ENCODE measurements at regions not wholly inside any gene's neighbourhood (a gene's known extent, or its start where the extent isn't known, plus 50 kb on each side); places are given as distances from the start of the nearest gene placed in this dataset.

DNA sequence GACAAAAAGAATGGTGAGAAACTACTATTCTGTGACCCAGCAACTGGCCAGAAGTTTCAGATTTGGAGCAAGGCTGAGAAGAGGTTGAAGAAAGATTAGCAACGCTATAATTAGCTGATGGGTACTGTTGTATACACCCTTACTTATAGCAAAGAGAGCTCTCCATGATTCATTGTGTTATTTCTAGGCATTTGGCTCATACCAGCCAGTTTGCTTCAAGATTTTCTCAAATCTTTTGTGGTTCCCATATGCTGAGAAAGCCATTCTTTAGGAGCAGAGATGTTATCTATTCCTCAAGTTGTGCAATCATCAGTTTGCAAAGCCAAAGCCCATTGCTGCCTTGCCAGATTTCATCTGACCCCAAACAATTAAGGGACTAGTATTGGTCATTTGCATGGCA, 179.4 kb downstream of the ETS1 start:
- TF ChIP-seq, protein P1, sequence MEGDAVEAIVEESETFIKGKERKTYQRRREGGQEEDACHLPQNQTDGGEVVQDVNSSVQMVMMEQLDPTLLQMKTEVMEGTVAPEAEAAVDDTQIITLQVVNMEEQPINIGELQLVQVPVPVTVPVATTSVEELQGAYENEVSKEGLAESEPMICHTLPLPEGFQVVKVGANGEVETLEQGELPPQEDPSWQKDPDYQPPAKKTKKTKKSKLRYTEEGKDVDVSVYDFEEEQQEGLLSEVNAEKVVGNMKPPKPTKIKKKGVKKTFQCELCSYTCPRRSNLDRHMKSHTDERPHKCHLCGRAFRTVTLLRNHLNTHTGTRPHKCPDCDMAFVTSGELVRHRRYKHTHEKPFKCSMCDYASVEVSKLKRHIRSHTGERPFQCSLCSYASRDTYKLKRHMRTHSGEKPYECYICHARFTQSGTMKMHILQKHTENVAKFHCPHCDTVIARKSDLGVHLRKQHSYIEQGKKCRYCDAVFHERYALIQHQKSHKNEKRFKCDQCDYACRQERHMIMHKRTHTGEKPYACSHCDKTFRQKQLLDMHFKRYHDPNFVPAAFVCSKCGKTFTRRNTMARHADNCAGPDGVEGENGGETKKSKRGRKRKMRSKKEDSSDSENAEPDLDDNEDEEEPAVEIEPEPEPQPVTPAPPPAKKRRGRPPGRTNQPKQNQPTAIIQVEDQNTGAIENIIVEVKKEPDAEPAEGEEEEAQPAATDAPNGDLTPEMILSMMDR (IDR thresholded peaks at IDR 0.05), result no peak
- TF ChIP-seq POLR2A (IDR thresholded peaks at IDR 0.05), result no peak
- Histone ChIP-seq H3K27me3 (no peaks in the 10 kb centered on the region), H3K4me1 (peaks cover 5% of the 10 kb centered on the region), H3K27ac (no peak overlapping the region), H3K4me3 (no peak overlapping the region), H3K9me3 (no peaks in the 10 kb centered on the region), H3K36me3 (replicated peaks in 1 of 2; ENCODE audit: insufficient read depth in 1 of 2, low read depth in 2 of 2) (no peaks in the 10 kb centered on the region)
- ATAC-seq (no peak), DNase-seq (no peak)
- 82 to 85% methylated on average over 1 of the region's 1 CpG for WGBS, 2 donors
- intact Hi-C loops (cut with DNase I), result no loop called here

DNA sequence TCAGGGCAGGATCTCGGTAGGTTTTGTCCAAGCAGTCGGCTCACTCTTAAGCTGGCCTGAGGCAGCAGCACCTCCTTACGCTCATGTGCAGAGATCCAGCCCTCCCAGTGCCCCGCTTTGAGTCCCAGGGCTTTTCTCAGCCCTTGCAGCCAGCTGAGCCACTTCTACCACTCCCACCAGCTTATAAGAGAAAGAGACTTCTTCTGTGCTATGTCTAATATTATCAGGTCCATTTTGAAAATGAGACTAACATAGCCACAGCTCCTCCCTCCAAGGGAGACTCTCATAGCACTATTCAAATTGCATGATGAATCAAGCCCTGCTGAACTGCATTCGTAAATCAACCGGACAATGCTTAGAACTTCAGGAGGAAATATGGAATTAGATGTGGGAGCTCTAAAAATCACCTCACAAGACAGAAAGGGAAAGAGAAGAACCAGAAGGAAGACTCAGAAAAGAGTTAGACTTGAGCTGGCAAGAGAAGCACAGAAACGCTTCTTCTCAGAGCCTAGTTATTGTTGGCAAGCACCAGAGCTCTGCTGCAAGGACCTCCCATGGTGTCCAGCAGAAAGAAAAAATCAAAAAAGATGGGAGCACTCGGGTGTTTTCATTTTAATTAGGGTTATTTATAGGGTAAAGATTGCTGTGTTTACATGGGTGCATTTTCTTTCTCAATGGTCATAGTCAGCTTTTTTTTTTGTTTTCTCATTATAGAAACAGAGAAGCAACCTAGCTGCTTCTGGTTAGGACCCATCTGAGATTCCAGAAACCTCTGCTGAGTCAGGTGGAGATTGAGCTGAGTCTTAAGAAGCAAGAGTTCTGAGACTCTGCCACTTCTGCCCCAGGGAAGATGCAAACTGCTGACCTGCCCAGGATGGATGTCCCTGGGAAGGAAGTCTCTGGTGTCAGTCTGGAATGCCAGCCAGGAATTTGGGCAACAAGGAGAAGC, 181.4 kb downstream of the ETS1 start:
- ATAC-seq (no peak), DNase-seq (no peak)
- WGBS, 2 donors, result 64% methylated on average over 8 of the region's 8 CpGs
- H3K36me3 ChIP-seq (replicated peaks in 1 of 2; ENCODE audit: insufficient read depth in 1 of 2, low read depth in 2 of 2), result no peaks in the 10 kb centered on the region
- TF ChIP-seq, protein P1 (IDR thresholded peaks at IDR 0.05), result no peak
- TF ChIP-seq POLR2A (IDR thresholded peaks at IDR 0.05), result no peak
- H3K4me3 ChIP-seq, result no peak overlapping the region
- no peaks in the 10 kb centered on the region for H3K4me1 ChIP-seq
- H3K27me3 ChIP-seq, result no peaks in the 10 kb centered on the region
- intact Hi-C loops (cut with DNase I), result no loop called here
- no peaks in the 10 kb centered on the region for H3K9me3 ChIP-seq
- H3K27ac ChIP-seq, result no peak overlapping the region

DNA sequence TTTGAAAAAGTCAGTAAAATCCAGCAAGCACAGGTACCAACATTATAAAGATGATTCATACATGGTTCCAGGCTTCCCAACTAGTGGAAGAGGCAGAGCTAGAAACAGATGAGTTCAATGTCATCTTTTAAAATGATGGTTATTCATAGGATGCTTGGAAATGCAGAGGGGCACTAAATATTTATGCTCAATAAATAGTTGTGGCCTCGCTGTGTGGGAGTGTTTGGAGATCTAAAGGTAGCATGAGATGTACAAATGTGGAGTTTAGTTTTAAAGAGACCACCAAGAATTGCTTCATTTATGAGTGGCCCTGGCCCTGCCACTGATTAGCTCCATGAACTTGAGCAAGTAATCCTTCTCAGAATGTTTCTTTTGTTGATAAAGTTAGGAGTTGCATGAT, 182.2 kb downstream of the ETS1 start:
- no peak for DNase-seq
- Histone ChIP-seq H3K27ac (no peak overlapping the region), H3K27me3 (no peaks in the 10 kb centered on the region), H3K36me3 (replicated peaks in 1 of 2; ENCODE audit: insufficient read depth in 1 of 2, low read depth in 2 of 2) (no peaks in the 10 kb centered on the region), H3K9me3 (no peaks in the 10 kb centered on the region), H3K4me1 (no peaks in the 10 kb centered on the region), H3K4me3 (no peak overlapping the region)
- intact Hi-C loops (cut with DNase I), result no loop called here
- no peak for ATAC-seq
- WGBS, 2 donors, result 94 to 100% methylated on average over 1 of the region's 1 CpG
- TF ChIP-seq, protein P1 (IDR thresholded peaks at IDR 0.05), result no peak
- TF ChIP-seq POLR2A (IDR thresholded peaks at IDR 0.05), result no peak

DNA sequence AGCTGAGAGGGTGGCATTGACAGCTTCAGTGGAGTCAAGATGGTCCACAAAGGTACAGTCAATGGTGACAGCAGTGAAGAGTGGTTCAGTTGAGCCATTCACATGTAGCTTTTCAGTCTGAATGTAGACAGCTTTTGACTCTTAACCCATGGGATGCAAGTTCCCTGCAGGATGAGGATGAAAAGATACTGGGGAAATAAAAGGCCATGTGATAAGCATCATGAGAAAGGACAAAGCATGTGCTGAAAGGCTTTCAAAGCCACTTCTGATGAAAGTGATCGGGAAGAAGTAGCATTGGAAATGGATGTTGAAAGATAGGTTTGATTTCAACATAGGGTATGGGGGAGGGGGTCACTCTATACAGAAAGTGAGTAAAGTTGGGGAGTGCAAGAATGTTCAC, 182.9 kb downstream of the ETS1 start:
- H3K27me3 ChIP-seq, result no peaks in the 10 kb centered on the region
- intact Hi-C loops (cut with DNase I), result no loop called here
- no peak overlapping the region for H3K27ac ChIP-seq
- no peak overlapping the region for H3K4me3 ChIP-seq
- DNase-seq, result no peak
- H3K4me1 ChIP-seq, result no peaks in the 10 kb centered on the region
- ATAC-seq, result no peak
- no peaks in the 10 kb centered on the region for H3K9me3 ChIP-seq
- 84 to 93% methylated on average over 1 of the region's 1 CpG for WGBS, 2 donors
- TF ChIP-seq, protein P1 (IDR thresholded peaks at IDR 0.05), result no peak
- TF ChIP-seq POLR2A (IDR thresholded peaks at IDR 0.05), result no peak
- no peaks in the 10 kb centered on the region for H3K36me3 ChIP-seq (replicated peaks in 1 of 2; ENCODE audit: insufficient read depth in 1 of 2, low read depth in 2 of 2)

Data from body of pancreas (tissue), 4 donors.